GM13977 (cell line): ENCODE measurements at regions not wholly inside any gene's neighbourhood (a gene's known extent, or its start where the extent isn't known, plus 50 kb on each side); places are given as distances from the start of the nearest gene placed in this dataset.

Experiments
- DNase-seq: peaks from one replicate; pipeline ENCODE4 v3.0.0; 2012; ENCODE audit warnings: low spot score
- in situ Hi-C: fragments of 300-500 bp; cut with MboI; formaldehyde crosslinking; loops from one replicate; pipeline ENCODE4 v1.12.0; 2022; ENCODE audit warnings: low sequenced_read_pairs, low pct_unique_long_range_greater_than_20kb, mixed read lengths, inconsistent platforms; ENCODE audit not compliant: unreplicated experiment
- TF ChIP-seq, protein P1 (sequence below): IDR thresholded peaks from 2 replicates; pipeline ENCODE4 v1.5.1; 2012; ENCODE audit warnings: mild to moderate bottlenecking, control low read depth; ENCODE audit not compliant: insufficient read depth; ENCODE audit errors: extremely low read depth, missing control alignments

DNA sequence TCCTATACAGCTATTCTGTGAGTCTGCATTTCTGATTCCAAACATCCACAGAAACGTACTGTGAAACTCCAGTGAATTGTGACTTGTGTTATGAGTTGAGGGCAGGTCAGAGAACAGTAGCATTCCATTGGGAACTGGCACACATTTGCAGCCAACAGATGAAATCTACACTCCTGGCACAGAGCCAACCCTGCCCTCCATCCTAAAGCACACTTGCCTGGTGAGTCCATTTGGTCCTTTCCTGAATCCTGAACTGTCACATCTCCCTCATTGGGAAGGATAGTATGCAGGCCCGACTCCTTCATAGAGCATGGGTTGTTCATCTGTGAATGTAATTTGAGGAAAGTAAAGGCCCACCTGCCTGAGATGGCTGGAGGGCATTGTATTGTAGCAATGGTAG, 314.3 kb upstream of the RASGRP1 start:
- TF ChIP-seq, protein P1, sequence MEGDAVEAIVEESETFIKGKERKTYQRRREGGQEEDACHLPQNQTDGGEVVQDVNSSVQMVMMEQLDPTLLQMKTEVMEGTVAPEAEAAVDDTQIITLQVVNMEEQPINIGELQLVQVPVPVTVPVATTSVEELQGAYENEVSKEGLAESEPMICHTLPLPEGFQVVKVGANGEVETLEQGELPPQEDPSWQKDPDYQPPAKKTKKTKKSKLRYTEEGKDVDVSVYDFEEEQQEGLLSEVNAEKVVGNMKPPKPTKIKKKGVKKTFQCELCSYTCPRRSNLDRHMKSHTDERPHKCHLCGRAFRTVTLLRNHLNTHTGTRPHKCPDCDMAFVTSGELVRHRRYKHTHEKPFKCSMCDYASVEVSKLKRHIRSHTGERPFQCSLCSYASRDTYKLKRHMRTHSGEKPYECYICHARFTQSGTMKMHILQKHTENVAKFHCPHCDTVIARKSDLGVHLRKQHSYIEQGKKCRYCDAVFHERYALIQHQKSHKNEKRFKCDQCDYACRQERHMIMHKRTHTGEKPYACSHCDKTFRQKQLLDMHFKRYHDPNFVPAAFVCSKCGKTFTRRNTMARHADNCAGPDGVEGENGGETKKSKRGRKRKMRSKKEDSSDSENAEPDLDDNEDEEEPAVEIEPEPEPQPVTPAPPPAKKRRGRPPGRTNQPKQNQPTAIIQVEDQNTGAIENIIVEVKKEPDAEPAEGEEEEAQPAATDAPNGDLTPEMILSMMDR: no peak
- no peak for DNase-seq
- in situ Hi-C loops: no loop called here

DNA sequence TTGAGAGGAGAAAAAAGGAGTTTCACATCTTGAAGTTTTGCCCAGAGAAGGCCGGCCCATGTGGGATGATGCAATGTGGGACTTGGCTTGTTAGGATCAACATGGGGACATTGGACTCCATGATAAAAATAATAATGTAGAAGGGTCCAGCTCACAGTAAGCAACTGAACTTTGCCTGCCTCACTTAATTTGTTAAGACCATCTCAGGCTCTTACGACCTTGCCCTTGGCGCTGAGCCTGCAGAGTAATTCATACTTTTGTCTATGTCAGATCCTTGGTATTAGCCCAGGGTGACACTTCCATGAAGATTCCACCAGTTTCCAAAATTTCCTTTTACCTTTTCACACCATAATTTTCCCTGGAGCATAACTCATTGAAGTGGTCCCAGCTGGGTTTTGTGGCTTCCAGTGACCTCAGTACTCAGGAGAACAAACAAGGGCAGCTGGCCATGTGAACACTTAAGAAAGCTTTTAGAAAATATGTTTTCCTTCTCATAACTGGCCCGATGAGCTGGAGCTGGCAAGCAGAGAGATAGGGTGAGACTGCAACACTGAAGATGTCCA, 315.4 kb upstream of the RASGRP1 start:
- DNase-seq: no peak
- TF ChIP-seq, protein P1: no peak
- in situ Hi-C loops: no loop called here

DNA sequence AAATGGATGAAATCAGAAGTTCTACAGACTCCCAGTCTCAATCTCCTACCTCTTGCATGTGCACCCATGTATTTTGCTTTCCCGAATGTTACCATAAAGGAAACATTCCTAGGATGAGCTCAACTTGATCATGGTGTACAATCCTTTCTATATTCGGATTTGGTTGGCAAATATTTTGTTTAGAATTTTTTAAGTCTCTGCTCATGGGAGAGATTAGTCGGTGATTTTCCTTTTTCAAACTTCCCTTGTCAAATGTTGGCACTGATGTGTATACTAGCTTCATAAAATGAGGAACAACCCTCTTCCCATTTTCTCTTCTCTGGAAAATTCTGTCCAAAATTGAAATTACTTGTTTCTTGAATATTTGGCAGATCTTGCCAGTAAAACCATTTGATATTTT, 317.6 kb upstream of the RASGRP1 start:
- in situ Hi-C loops: no loop called here
- DNase-seq: no peak
- TF ChIP-seq, protein P1: no peak

DNA sequence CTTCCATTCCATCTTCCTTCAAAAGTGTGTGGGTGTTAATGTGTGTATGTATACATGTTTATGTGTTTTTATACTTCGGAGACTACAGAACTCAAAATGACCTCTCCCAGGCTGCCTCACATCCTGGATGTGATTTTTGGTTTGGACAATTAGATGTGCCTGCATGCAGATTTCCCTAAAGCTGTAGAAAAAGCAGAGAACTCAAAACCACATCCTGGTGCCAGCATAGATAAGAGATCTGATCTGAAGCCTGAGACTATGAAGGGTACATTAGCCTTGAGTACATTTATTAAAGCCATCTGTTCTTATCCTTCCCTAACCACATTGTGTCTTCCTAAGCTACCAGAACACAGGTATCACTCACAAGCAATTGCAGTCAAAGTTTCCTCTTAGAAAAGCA, 319.4 kb upstream of the RASGRP1 start:
- no peak for DNase-seq
- TF ChIP-seq, protein P1: no peak
- in situ Hi-C loops: no loop called here

DNA sequence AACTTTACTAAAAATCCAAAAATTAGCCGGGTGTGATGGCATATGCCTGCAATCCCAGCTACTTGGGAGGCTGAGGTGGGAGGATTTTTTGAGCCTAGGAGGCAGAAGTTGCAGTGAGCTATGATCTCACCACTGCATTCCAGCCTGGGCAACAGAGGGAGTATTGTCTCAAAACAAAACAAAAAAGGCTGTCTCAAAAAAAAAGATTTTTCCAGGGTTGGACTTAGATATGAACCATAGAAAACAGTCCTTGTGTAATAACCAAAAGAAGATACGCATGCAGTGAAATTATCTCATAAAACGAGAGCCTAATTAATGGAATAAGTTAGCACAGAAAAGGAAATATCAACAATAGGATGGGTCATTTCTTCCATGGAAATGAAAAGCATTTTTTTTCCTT, 320.4 kb upstream of the RASGRP1 start:
- TF ChIP-seq, protein P1: no peak
- no peak for DNase-seq
- in situ Hi-C loops: no loop called here

DNA sequence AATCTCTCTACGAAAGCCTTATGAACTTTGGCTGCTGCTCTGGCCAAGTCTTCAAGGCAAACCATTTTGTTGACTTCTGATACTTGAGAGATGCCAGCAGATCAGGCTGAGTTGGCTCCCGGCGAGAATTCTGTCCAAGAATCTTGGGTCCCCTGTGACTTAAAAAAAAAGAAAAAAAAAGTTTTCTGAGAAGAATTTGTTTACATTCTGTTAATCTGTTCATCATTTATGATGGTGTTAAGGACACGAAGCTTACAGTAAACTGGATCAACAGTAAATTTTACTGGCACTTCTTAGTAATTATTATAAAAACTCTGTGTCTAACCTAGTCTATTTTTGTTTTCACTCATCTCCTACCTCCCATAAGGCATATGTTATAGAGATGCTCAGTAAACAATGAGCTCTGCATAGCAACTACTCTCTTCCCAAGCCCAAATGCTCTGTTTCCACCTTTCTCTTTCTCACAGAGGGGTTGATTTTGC, 320.9 kb upstream of the RASGRP1 start:
- in situ Hi-C loops: no loop called here
- no peak for DNase-seq

More for the DNA sequence above, 320.9 kb upstream of the RASGRP1 start:
- TF ChIP-seq, protein P1: no peak
